Gastrocnemius medialis (tissue), 4 donors: ENCODE measurements at regions not wholly inside any gene's neighbourhood (a gene's known extent, or its start where the extent isn't known, plus 50 kb on each side); places are given as distances from the start of the nearest gene placed in this dataset.

ENCODE experiments used
- ATAC-seq, 2 donors: fragments of 150-250 bp; one replicate each; pipeline ENCODE4 v1.9.1; 2016
- DNase-seq, 2 donors: peaks; one replicate each; pipeline ENCODE4 v3.0.0-alpha.2; 2019
- H3K27ac ChIP-seq, 4 donors: fragments of 200-600 bp; sonication (generic); 1 replicate in 1 of 4; 2 replicates in 3 of 4; pipeline ENCODE4 v1.5.1; 2016 to 2018; ENCODE audit warnings: mild to moderate bottlenecking in 2 of 4, moderate library complexity in 1 of 4
- H3K27me3 ChIP-seq, 3 donors: fragments of 200-600 bp; sonication (generic) in 2 of 3; 1 replicate in 1 of 3; 2 replicates in 2 of 3; pipeline versions ENCODE4 v1.5.1 to v1.6.0; 2016 to 2019; ENCODE audit warnings: mild to moderate bottlenecking in 1 of 3, moderate library complexity in 1 of 3
- H3K36me3 ChIP-seq, 2 donors: fragments of 200-600 bp; sonication (generic) in 1 of 2; one replicate each; pipeline ENCODE4 v1.5.1; 2017 to 2018
- H3K4me1 ChIP-seq, 2 donors: fragments of 200-600 bp; sonication (generic) in 1 of 2; one replicate each; pipeline ENCODE4 v1.5.1; 2016 to 2017; ENCODE audit warnings: mild to moderate bottlenecking in 2 of 2
- H3K4me3 ChIP-seq, 4 donors: fragments of 200-600 bp; sonication (generic) in 3 of 4; 1 replicate in 1 of 4; 2 replicates in 3 of 4; pipeline ENCODE4 v1.5.1; 2016 to 2019; ENCODE audit warnings: mild to moderate bottlenecking in 2 of 4
- H3K9me3 ChIP-seq, 3 donors: fragments of 200-600 bp; sonication (generic) in 2 of 3; 1 replicate in 1 of 3; 2 replicates in 2 of 3; pipeline ENCODE4 v1.5.1; 2016 to 2019
- CTCF ChIP-seq, 5 experiments: fragments of 450-650 bp in 3 of 5; fragments of 200-600 bp in 2 of 5; sonication (generic) in 2 of 5; IDR thresholded peaks in 4 of 5; conservative IDR thresholded peaks in 1 of 5; 1 replicate in 4 of 5; 2 replicates in 1 of 5; pipeline ENCODE4 v1.5.1; 2016 to 2019; ENCODE audit warnings: antibody characterized with exemption in 5 of 5, mild to moderate bottlenecking in 3 of 5, moderate library complexity in 3 of 5
- POLR2A ChIP-seq, 2 donors: fragments of 450-650 bp; IDR thresholded peaks; one replicate each; pipeline ENCODE4 v1.6.1; 2017; ENCODE audit warnings: antibody characterized with exemption in 2 of 2, mild to moderate bottlenecking in 2 of 2, moderate library complexity in 2 of 2
- in situ Hi-C, 4 donors: fragments of 200-750 bp; cut with MboI; loops; one replicate each; pipeline versions ENCODE4 v1.15.0 to v1.8.0; 2017; ENCODE audit warnings: low sequenced_read_pairs in 4 of 4
- intact Hi-C: fragments of 100-400 bp; cut with DNase I; formaldehyde crosslinking; loops from one replicate; pipeline ENCODE4 v1.15.1; 2023; ENCODE audit warnings: low total_unique reads

- intact Hi-C loops, result no loop called here
- Histone ChIP-seq H3K27ac (no peak overlapping the region), H3K9me3 (no peaks in the 10 kb centered on the region), H3K36me3 (no peaks in the 10 kb centered on the region), H3K4me3 (no peak overlapping the region), H3K4me1 (no peaks in the 10 kb centered on the region), H3K27me3 (no peaks in the 10 kb centered on the region)
- ATAC-seq, result no peak
- in situ Hi-C loops, result no loop called here
- DNase-seq, result no peak
- TF ChIP-seq CTCF (IDR thresholded peaks at IDR 0.05 in 4 of 5, conservative IDR thresholded peaks at IDR 0.05 in 1 of 5) (no peak), POLR2A (IDR thresholded peaks at IDR 0.05) (no peak)
Measured at GRCh38 chr4:54813674-54814073, 155.9 kb downstream of the KIT start.

- TF ChIP-seq POLR2A (IDR thresholded peaks at IDR 0.05) (no peak), CTCF (IDR thresholded peaks at IDR 0.05 in 4 of 5, conservative IDR thresholded peaks at IDR 0.05 in 1 of 5) (no peak)
Measured at GRCh38 chr4:54806351-54806750, 148.6 kb downstream of the KIT start.

GRCh38 chr4:54802336-54802735 is 144.6 kb downstream of the KIT start:
- in situ Hi-C loops (no loop called here), intact Hi-C loops (no loop called here)
- DNase-seq, result no peak
- Histone ChIP-seq H3K27me3 (no peaks in the 10 kb centered on the region), H3K4me3 (no peak overlapping the region), H3K9me3 (no peaks in the 10 kb centered on the region), H3K27ac (no peak overlapping the region), H3K4me1 (no peaks in the 10 kb centered on the region), H3K36me3 (no peaks in the 10 kb centered on the region)
- ATAC-seq, result no peak
- TF ChIP-seq CTCF (IDR thresholded peaks at IDR 0.05 in 4 of 5, conservative IDR thresholded peaks at IDR 0.05 in 1 of 5) (no peak), POLR2A (IDR thresholded peaks at IDR 0.05) (no peak)

More at GRCh38 chr4:54806351-54806750, 148.6 kb downstream of the KIT start:
- intact Hi-C loops (no loop called here), in situ Hi-C loops (no loop called here)
- Histone ChIP-seq H3K27ac (no peak overlapping the region), H3K4me3 (no peak overlapping the region), H3K36me3 (no peaks in the 10 kb centered on the region), H3K9me3 (no peaks in the 10 kb centered on the region), H3K27me3 (no peaks in the 10 kb centered on the region), H3K4me1 (no peaks in the 10 kb centered on the region)
- no peak for ATAC-seq
- DNase-seq, result no peak

GRCh38 chr4:54800831-54801530 is 143.2 kb downstream of the KIT start:
- in situ Hi-C loops, result no loop called here
- TF ChIP-seq POLR2A (IDR thresholded peaks at IDR 0.05), result no peak
- no peak for TF ChIP-seq CTCF (IDR thresholded peaks at IDR 0.05 in 4 of 5, conservative IDR thresholded peaks at IDR 0.05 in 1 of 5)
- no peak overlapping the region for H3K27ac ChIP-seq

GRCh38 chr4:54794579-54794978 is 136.8 kb downstream of the KIT start:
- Histone ChIP-seq H3K27me3 (no peaks in the 10 kb centered on the region), H3K4me3 (no peak overlapping the region), H3K27ac (no peak overlapping the region), H3K4me1 (no peaks in the 10 kb centered on the region), H3K9me3 (no peaks in the 10 kb centered on the region), H3K36me3 (no peaks in the 10 kb centered on the region)
- DNase-seq, result no peak
- no peak for ATAC-seq
- intact Hi-C loops, result no loop called here
- no peak for TF ChIP-seq POLR2A (IDR thresholded peaks at IDR 0.05)
- no peak for TF ChIP-seq CTCF (IDR thresholded peaks at IDR 0.05 in 4 of 5, conservative IDR thresholded peaks at IDR 0.05 in 1 of 5)
- in situ Hi-C loops, result no loop called here

More at GRCh38 chr4:54800831-54801530, 143.2 kb downstream of the KIT start:
- no peak for DNase-seq
- intact Hi-C loops, result no loop called here
- H3K36me3 ChIP-seq, result no peaks in the 10 kb centered on the region
- no peak overlapping the region for H3K4me3 ChIP-seq
- H3K9me3 ChIP-seq, result no peaks in the 10 kb centered on the region
- no peaks in the 10 kb centered on the region for H3K27me3 ChIP-seq
- no peak for ATAC-seq
- H3K4me1 ChIP-seq, result no peaks in the 10 kb centered on the region
